ENCODE measurements at regions not wholly inside any gene's neighbourhood (a gene's known extent, or its start where the extent isn't known, plus 50 kb on each side); places are given as distances from the start of the nearest gene placed in this dataset.

DNA sequence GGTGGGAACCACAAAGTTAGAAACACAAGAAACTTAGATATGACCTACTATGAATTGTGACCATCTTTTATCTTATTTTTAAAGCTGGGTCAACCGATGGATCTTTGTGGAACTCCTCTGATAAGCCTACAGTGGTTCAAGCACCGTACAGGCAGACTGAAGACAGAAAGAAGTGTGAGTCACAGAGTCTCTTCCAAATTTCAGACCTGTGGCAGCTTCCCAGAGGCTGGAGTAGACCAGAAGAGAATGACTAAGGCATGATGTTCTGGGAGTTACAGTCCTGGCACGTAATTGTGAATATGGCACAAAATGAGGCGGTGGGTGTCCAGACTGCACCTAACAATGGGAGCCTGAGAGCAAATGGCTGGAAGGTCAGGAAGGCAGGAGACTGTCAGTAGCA lies 70.0 kb downstream of the LMO4 start:
- no peaks in the 10 kb centered on the region for H3K4me1 ChIP-seq (ENCODE audit: control insufficient read depth, insufficient read depth, low read length)
- H3K9ac ChIP-seq (ENCODE audit: extremely low read depth, low read length, poor library complexity, severe bottlenecking): no peak overlapping the region

DNA sequence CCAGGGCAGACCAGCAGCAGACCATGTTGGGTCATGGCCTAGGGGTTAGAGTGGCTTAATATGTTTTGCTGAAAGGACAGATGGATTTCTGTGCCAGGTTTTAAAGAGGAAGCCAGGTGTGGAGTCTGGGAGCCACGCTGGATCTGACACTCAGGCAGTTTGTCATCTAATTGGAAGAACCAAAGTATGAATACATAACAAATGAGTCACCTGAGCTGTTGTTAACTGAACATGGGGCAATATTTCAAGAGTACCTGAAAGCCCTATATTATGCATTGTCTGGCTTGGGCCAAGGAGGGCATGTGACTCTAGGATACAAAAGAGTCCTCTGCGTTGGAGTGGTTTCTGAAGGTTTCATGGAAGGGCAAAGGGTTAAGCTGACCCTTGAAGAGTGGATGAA lies 70.6 kb downstream of the LMO4 start:
- DNase-seq: no peak
- Mint-ChIP-seq H3K27ac (no peak overlapping the region), H3K9me3 (no peaks in the 10 kb centered on the region), H3K27me3 (ENCODE audit: insufficient read depth) (no peaks in the 10 kb centered on the region), H3K4me3 (no peak overlapping the region), H3K36me3 (ENCODE audit: low read depth) (no peaks in the 10 kb centered on the region), H3K4me1 (no peaks in the 10 kb centered on the region)
- H3K27me3 ChIP-seq (ENCODE audit: control insufficient read depth, insufficient read depth, low read length, poor library complexity, severe bottlenecking): no peaks in the 10 kb centered on the region
- H3K27ac ChIP-seq (ENCODE audit: low read depth, low read length): no peak overlapping the region
- H3K9ac ChIP-seq (ENCODE audit: extremely low read depth, low read length, poor library complexity, severe bottlenecking): no peak overlapping the region
- TF ChIP-seq, protein P1, sequence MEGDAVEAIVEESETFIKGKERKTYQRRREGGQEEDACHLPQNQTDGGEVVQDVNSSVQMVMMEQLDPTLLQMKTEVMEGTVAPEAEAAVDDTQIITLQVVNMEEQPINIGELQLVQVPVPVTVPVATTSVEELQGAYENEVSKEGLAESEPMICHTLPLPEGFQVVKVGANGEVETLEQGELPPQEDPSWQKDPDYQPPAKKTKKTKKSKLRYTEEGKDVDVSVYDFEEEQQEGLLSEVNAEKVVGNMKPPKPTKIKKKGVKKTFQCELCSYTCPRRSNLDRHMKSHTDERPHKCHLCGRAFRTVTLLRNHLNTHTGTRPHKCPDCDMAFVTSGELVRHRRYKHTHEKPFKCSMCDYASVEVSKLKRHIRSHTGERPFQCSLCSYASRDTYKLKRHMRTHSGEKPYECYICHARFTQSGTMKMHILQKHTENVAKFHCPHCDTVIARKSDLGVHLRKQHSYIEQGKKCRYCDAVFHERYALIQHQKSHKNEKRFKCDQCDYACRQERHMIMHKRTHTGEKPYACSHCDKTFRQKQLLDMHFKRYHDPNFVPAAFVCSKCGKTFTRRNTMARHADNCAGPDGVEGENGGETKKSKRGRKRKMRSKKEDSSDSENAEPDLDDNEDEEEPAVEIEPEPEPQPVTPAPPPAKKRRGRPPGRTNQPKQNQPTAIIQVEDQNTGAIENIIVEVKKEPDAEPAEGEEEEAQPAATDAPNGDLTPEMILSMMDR (conservative IDR thresholded peaks at IDR 0.05): no peak
- no peak overlapping the region for H3K4me3 ChIP-seq (ENCODE audit: low read length)
- WGBS, 2 experiments (ENCODE audit: insufficient coverage in 1 of 2, insufficient read length in 1 of 2): 86% methylated on average over 2 of the region's 2 CpGs; no CpG with 5 or more reads in 1 of the 2 experiments
- H3K36me3 ChIP-seq (ENCODE audit: control insufficient read depth, insufficient read depth, low read length): no peaks in the 10 kb centered on the region
- no peaks in the 10 kb centered on the region for H3K9me3 ChIP-seq (ENCODE audit: control insufficient read depth, low read length)
- no peaks in the 10 kb centered on the region for H3K4me1 ChIP-seq (ENCODE audit: control insufficient read depth, insufficient read depth, low read length)

More for the DNA sequence above, 70.0 kb downstream of the LMO4 start:
- Mint-ChIP-seq H3K9me3 (no peaks in the 10 kb centered on the region), H3K27ac (no peak overlapping the region), H3K4me3 (no peak overlapping the region), H3K4me1 (peaks cover 1% of the 10 kb centered on the region), H3K36me3 (ENCODE audit: low read depth) (no peaks in the 10 kb centered on the region), H3K27me3 (ENCODE audit: insufficient read depth) (no peaks in the 10 kb centered on the region)
- Histone ChIP-seq H3K36me3 (ENCODE audit: control insufficient read depth, insufficient read depth, low read length) (no peaks in the 10 kb centered on the region), H3K27ac (ENCODE audit: low read depth, low read length) (no peak overlapping the region), H3K4me3 (ENCODE audit: low read length) (no peak overlapping the region), H3K27me3 (ENCODE audit: control insufficient read depth, insufficient read depth, low read length, poor library complexity, severe bottlenecking) (no peaks in the 10 kb centered on the region), H3K9me3 (ENCODE audit: control insufficient read depth, low read length) (no peaks in the 10 kb centered on the region)
- no peak for DNase-seq
- TF ChIP-seq, protein P1 (conservative IDR thresholded peaks at IDR 0.05): no peak
- 88 to 94% methylated on average over 4 of the region's 4 CpGs for WGBS, 2 experiments (ENCODE audit: insufficient coverage in 1 of 2, insufficient read length in 1 of 2)

DNA sequence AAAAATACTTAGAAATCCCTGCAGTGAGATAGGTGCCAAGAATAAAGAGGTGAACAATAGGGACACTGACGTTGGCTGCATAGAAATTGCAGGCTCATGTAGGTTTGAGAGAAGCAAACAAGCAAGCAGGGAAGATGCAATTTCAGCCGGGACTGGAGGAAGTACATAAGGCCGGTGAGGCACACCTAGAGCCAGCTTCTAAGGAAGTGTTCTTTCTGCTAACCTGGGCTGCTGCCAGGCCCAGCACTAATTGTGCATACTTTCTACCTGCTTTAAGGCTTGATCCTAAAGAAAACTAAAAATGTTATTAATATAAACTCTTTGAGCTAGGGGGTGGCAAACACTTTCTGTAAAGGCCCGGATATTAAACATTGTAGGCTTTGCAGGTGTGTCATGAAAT lies 71.0 kb downstream of the LMO4 start:
- TF ChIP-seq, protein P1 (conservative IDR thresholded peaks at IDR 0.05): no peak
- H3K27ac Mint-ChIP-seq: no peak overlapping the region
- Histone ChIP-seq H3K9ac (ENCODE audit: extremely low read depth, low read length, poor library complexity, severe bottlenecking) (no peak overlapping the region), H3K27me3 (ENCODE audit: control insufficient read depth, insufficient read depth, low read length, poor library complexity, severe bottlenecking) (no peaks in the 10 kb centered on the region), H3K27ac (ENCODE audit: low read depth, low read length) (no peak overlapping the region), H3K4me1 (ENCODE audit: control insufficient read depth, insufficient read depth, low read length) (no peaks in the 10 kb centered on the region), H3K36me3 (ENCODE audit: control insufficient read depth, insufficient read depth, low read length) (no peaks in the 10 kb centered on the region), H3K4me3 (ENCODE audit: low read length) (no peak overlapping the region), H3K9me3 (ENCODE audit: control insufficient read depth, low read length) (no peaks in the 10 kb centered on the region)
- H3K36me3 Mint-ChIP-seq (ENCODE audit: low read depth): no peaks in the 10 kb centered on the region
- no peak for DNase-seq
- H3K4me3 Mint-ChIP-seq: no peak overlapping the region
- no peaks in the 10 kb centered on the region for H3K4me1 Mint-ChIP-seq
- H3K27me3 Mint-ChIP-seq (ENCODE audit: insufficient read depth): no peaks in the 10 kb centered on the region
- H3K9me3 Mint-ChIP-seq: no peaks in the 10 kb centered on the region
- 78 to 80% methylated on average over 1 to 4 of the region's 4 CpGs for WGBS, 2 experiments (ENCODE audit: insufficient coverage in 1 of 2, insufficient read length in 1 of 2)
